COR-L47 (cell line): ENCODE measurements at regions not wholly inside any gene's neighbourhood (a gene's known extent, or its start where the extent isn't known, plus 50 kb on each side); places are given as distances from the start of the nearest gene placed in this dataset.

ENCODE experiments used
- DNase-seq: peaks from one replicate; lab custom pipeline; 2025; lab: John Stamatoyannopoulos, UW

DNA sequence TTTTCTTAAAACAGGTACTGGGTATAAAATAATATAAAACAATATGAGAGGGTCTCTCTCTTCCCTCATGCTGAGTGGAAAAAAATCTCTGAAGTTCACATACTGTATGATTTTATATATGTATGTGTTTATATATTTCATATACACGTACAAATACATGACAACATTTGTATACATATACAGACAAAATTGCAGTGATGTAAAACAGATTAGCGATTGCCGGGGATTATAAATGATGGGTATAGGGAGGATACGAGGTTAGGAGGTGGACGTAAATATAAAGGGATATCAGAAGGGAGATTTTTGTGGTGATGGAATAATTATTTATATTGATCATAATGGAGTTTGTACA, 194.8 kb upstream of the PRSS16 start:
- no peak for DNase-seq

DNA sequence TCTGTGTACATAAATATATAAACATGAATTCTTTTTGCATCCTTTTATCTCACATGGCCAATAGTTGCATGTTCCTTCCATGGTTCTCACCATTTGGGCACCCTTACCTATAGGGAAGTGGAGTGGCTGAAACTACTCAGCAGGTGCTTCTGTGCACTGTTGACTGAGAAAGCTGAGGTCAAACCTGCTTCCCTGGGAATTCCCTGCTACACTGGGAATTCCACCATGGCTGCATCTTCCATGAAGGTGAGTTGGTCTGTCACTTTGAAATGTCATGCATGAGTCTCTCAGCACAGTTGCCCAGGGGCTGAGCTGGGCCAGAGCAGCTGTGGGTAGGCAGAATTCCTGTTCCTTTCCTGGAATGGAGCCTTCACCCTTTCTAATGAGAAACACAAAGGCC, 193.8 kb upstream of the PRSS16 start:
- DNase-seq = no peak

DNA sequence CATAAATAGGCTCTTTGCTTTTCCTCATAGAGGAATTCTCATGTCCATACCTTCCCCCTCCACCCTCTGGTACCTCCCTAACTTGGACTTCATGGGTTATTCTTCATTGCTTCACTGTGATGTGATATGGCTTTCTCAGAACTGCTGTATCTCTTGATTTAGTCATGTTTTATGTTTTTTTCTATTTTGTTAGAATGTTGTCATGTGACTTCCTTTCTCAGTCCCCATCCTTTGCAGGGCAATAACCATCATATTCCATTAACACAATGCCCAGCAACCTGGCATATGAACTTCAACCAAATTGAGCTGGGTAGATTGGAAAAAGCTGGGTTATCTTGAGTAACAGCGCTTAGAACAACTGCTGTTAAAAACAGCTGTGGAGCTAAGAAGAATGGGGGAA, 190.9 kb upstream of the PRSS16 start:
- no peak for DNase-seq

DNA sequence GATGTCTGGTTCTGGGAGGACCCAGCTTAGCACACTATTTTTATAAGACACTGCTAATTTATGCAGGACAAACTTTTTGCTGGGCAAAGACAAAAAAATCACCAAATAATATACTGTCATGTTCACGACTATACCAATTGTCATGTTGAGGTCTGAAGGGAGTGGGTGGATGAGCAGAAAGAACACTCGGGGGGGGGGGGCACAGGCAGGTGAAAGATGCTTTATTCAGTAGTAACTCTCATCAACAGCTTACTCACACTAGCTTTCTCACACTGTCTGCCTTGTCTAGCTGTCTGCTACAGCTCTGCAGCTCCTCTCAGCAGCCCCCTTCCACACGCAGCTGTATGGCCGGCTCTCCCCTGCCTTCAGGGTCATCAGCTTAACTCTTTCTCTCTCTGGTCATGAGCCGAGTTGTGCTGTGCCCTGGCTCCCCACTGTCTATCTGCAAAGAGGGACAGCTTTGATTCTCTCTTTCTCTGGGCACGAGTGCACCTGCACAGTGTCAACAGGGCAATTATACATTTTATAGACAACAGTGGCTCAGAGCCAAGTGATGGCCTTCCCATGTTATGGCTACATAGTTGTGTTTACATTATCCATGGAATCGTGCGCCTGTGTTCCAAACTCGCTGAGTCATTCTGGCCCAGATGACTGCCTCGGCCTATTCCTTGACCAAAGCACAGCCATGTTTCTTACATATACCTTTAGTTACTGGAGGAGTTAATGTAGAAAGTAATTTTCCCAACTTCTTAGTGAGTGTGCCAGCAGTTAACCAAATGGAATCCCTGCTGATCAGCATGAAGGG, 187.7 kb upstream of the PRSS16 start:
- peak; percentile 99 for DNase-seq

DNA sequence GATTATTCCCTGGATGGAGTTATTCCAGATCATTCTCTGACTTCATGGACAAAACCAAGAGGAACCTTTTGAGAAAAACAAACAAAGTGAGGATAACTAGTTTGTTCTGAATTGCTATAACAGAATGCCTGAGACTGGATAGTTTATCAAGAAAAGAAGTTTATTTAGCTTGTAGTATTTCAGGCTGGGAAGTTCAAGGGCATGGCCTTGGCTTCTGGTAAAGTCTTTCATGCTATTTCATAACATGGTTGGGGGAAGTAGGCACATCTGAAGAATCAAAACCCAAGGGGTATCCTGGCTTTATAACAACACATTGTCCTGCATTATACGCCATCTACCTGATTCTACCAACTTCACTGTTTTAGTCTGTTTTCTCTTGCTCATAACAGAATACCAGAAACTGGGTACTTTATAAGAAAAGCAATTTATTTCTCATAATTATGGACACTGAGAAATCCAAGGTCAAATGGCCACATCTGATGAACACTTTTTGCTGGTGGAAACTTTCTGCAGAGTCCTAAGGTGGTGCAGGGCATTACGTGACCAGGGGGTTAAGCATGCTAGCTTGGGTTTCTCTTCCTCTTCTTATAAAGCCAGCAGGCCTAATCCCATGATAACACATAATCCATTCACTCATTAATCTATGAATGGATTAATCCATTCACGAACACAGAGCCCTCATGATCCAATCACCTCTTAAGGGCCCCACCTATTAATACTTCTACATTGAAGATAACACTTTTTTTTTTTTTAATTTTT, 186.1 kb upstream of the PRSS16 start:
- no peak for DNase-seq

DNA sequence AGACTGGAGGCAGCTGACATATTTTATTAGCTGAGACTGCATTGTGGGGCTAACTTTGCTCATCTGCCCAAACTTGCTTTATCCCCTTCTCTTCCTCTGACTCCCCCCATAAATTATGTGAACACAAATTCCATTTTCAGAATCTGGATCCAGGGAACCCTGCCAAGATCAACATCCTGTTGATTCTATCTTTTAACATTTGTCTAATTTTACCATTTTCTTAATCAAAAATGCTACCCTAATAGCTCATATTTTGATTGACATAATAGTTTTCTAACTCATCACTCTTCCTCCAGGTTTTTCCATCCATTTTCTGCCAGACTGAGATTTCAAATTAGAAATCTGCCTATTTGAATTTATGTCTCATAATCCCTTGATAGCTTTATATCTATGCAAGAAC, 184.7 kb upstream of the PRSS16 start:
- DNase-seq = no peak

DNA sequence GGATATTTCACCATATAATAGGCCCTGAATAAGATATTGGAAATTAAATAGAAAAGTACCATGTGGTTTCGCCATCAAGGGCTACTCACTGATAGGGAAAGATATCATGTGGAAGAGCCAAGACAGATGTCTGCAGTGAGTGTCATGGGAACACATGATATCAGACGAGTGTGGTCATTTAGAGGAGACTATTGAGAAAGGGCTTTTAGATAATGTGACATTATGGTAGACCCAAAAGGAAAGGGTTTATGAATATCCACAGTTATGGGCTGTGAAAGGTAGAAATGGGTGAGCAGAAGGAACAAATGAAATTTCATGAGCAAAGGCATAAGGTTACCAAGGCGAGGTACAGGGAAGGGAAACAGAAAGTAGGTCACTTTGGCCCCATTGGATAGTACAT, 182.3 kb upstream of the PRSS16 start:
- DNase-seq = no peak

DNA sequence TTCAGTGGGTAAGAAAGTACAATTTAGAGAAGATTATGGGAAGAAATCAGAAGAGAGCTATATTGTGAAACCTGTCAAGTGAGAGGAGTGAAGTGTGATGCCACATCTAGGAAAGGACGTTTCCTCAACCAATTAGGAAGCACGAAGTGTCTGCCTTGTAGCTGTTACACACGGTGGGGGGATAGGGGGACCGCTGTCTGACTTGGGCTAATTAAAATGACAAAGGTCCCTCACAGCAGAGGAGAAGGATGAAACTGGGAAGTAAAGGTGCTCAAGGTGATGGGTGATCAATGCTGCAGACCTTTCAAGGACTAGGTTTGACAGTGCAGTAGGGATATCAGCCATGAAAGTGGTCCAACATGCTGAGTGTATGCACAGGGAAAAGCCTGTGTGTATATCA, 181.1 kb upstream of the PRSS16 start:
- DNase-seq = no peak

DNA sequence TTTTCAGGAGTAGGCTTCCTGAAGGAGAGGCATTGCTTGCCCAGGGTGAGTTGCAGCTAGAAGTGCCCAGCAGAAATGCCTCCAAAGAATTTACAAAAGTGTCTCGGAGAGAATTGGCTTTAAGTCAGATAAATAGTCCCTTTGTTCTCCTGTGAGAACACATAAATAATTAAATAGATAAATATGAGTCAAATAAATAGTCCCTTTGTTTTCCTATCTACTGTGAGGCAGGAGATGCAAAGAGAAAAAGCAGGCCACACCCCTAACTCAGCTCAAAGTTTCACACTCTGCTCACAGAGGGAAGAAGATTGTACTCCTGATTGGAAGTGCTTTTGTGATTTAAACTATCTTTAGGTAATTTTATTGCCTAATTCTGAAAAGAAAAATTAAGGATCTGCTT, 180.7 kb upstream of the PRSS16 start:
- DNase-seq = no peak

DNA sequence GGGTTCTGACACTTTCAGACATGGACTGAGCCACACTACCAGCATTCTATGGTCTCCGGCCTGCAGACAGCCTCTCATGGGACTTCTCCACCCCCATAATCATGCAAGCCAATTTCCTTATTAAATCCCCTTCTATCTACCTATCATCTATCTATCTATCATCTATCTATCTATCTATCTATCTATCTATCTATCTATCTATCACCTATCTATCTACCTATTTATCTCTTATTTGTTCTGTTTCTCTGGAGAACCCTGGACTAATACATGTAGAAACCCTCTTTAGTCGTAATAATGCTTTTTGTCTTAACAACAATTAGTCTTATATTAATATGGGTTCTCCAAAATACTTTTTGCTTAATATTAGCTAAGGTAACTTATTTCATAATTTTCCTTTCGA, 174.1 kb upstream of the PRSS16 start:
- no peak for DNase-seq

DNA sequence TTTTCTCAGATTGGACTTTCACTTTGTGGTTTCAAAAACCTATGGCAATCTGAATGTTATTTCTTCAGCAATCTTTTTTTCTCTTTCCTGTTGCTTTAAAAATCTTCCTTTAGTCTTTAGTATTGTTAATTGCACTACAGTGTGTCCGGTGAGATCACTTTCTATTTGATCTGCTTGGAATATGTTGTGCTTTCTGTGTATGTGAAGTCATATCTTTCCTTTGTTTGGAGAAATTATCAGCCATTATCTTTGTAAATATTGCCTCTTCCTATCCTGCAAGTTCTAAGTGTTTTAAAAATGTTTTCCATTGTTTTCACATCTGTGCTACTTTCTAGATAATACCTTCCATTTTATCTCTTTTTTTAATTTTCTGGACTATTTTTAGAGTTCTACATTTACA, 171.4 kb upstream of the PRSS16 start:
- peak; percentile 56 for DNase-seq

DNA sequence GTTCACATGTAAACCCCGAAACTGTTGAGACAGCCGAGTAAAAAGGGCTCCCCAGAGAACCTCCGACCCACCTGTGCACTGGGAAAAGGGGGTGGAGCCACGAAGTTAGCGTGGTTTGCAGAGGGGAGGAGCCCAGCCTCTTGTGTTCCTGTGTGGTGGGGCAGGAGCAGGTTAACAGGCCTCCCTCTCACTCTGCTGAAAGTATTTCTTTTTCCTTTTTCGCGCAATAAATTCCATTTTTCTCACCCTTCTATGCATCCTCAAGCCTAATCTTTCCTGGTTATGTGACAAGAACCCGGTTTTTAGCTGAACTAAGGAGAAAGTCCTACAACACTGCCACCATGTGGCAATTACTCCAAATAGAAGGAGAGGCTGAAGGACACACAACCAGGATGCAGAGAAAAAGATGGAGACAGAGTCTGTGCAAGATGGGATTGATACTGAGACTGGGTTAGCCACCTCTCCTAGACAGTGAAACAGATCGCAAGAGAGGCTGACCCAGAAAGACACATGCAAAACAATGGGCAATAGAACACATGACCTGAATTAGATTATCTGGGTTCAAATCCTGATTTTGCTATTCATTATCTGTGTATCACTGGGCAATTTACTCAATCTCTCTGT, 168.7 kb upstream of the PRSS16 start:
- peak; percentile 81 for DNase-seq

DNA sequence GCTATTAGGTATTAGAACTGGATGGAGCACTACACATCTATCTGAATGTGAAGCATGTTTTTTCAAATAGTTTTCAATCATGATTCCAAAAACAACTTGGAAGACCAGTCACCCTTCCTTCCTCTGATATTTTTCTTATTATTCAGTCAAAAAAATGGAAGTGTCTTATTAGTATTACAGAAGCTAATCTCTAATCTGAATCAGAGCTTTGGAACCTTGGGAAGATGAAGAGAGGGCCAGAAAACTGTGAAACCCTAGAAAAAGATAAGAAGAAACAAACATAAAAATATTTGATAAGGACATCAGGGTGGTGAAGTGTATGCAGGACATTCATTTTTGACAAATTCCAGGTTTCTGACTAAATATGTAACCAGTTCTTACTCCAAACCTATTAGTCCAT, 166.3 kb upstream of the PRSS16 start:
- DNase-seq = no peak

DNA sequence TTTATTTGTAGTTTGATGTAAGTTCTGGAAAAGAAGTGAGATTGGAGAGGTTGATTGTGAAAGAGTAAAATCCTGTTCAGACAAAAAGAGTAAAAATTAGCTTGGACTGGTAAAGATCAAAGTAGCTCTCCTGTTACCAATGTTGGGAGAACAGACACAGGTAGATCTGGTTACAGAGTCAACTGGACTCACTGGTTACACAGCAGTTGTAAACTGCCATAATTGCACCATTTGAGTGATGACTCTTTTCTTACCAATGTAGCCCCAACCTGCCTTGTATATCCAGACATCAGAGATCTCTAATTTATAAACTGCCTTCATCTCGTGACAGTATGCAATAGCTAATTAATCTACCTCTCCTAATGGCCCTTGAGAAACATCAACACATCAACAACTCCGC, 165.6 kb upstream of the PRSS16 start:
- no peak for DNase-seq

DNA sequence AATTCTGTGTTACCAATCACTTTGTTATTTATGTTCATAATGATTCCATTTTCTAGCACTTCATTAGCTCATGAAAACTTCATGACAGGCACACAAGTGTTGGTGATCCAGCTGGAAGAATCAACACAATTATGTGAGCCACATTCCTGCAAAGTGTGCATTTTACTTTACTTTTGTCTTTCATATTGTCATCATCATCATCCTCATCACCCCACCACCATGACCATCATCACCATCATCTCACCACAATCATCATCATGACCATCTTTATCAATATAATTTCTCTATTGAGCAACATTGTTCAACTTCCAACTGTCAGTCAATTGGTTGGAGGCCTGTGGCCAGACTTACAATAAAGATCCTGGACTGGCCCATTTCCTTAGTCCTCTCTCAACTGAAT, 159.4 kb upstream of the PRSS16 start:
- DNase-seq = no peak

DNA sequence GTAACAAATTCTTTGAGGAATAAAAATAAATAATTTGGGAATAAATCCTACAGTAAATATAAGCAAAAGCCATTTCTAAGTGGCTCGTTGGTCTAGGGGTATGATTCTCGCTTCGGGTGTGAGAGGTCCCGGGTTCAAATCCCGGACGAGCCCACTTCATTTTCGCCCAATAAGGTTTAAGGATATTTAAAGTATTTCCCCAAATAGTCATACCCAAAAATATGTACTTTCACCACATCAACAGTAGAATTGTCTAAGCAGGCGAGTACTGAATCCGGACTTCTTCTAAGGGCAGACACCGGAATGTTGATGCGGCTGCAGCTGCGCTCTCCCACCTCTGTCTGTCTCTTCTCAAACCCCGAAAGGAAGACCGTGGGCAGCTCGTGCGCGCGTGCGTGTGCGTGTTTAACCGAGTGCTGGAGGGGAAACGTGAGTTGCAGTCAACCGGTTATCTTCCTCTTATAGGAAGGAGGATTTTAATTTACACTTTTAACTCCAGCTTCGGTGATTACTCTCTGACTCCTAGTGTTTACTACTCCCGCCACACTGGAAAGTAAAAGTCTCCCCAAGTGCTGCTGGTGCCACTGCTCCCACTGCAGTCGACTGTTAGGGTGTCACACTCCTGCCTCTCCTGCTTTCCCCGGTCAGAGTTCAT, 155.7 kb upstream of the PRSS16 start:
- no peak for DNase-seq

DNA sequence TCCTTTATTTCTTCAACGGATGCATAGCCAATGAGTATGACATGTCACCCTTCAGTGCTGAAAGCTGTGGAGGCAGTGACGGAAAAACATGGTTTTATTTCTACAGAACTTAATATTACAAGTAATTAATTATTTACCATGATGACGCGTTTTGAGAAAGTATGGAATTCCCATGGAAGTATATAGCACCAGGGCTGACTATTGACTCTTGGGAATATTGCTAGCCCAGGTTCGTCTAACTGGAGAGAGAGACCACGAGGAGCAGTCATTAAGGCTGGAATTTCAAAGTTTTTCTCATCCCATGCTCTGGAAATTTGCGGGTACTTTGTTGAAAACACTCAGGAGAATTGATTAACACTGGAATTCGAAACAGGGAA, 155.2 kb upstream of the PRSS16 start:
- no peak for DNase-seq

DNA sequence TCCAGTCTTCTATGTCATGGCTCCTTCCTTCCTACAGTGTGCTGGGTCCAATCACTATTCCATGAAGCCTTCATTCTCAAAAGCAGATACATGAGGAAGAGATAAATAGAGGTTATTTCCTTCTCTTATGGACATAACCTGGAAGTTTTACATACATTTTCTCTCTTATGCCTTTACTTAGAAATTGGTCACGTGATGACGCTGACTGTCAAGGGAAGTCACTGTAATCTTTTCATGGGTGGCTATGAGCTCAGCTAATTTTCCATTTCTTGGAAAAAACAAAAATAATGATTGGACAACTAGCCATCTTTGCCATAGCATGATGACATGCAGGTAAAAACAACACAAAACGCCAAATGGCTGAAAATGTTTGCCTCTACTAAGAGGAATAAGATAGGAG, 151.6 kb upstream of the PRSS16 start:
- DNase-seq = no peak

DNA sequence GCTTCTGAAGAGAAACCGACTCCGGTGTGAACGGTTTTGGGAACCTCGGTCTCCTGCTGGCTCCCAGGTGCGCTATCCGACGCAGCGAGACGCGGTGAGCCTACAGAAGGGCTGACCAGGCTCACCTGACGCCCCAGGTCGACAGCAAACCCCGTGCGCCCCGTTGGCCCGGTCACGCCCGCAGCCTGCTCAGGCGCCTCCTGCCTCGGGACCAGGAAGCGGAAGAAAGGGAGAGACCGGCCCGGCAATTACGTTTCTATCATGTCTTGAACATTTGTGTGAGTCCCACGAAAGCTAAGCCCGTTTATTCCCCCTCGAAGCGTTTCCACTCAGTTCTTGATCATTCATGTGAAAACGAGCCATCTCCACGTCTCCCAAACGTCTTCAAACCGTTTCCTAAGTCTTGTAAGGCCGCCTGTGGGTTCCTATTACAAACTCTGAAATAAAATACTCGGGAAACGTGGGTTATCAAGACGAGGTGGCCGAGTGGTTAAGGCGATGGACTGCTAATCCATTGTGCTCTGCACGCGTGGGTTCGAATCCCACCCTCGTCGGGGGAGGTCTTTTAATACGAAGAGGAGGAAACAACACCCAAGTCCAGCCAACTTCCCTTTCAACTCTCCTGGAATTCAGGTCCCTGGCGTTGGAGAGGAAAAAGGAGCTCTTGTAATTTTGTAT, 150.5 kb upstream of the PRSS16 start:
- no peak for DNase-seq

DNA sequence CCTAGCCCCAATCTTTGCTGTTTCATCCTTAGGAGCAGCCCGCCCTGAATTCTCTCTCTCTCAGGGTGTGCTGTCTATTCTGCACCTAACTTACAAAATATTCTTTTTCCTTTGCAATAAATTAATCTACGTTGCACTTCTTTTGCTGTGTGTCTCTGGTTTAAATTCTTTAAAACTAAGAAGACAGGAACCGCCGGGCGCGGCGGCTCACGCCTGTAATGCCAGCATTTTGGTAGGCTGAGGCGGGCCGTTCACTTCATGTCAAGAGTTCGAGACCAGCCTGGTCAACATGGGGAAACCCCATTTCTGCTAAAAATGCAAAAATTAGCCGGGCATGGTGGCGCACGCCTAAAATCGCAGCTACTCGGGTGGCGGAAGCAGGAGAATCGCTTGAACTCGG, 148.5 kb upstream of the PRSS16 start:
- DNase-seq = no peak

DNA sequence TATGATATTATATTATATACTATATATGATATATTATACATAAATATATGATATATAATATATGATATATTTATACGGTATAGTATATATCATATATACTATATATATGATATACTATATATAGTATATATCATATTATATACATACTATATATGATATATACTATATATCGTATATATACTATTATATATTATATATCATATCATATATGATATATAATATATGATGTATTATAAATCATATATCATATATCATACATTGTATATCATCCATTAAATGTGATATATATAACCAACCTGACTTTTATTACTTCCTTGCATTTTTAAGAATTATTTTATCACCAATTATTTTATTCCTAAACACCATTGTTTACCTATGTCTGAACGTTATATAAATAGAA, 146.6 kb upstream of the PRSS16 start:
- DNase-seq = no peak

DNA sequence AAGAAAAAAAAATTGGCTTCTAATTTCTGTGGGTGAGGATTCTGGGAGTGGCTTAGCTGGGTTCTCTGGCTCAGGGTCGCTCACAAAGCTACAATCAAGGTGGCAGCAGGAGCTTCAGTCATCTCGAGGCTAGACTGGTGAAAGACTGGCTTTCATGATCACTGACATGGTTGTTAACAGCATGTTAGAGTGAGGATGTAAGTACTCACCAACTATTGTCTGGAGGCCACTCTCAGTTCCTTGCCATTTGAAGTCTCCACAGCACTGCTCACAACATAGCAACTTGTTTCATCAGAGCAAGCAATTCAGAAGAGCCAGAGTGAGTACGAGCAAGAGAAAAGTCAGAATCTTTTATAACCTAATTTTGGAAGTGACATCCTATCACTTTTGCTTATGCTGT, 145.7 kb upstream of the PRSS16 start:
- no peak for DNase-seq
